G401.6 (cell line): ENCODE measurements at regions not wholly inside any gene's neighbourhood (a gene's known extent, or its start where the extent isn't known, plus 50 kb on each side); places are given as distances from the start of the nearest gene placed in this dataset.

ENCODE experiments used
- FAIRE-seq: peaks from 2 replicates; lab custom pipeline; 2012; peaks lifted over from hg19 to GRCh38; lab: Jason Lieb, UNC

DNA sequence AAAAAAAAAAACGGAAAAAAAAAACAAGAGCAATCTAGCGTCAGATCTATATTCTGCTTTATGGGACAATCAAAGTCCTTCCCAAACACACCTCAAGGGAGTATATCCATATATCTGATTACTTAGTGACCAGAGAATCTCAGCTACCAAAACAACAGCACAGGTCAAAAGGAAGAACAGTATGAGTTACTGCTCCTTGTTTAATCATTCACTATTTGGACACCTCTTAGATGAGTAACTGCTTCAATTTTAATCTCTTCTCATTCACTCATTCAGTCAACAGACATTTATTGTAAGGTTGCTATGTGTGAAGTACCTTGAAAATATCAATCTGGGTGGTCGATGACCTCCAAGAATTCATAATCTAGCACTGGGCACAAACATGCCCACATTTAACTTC lies 193.2 kb downstream of the IRS2 start:
- no peak for FAIRE-seq

DNA sequence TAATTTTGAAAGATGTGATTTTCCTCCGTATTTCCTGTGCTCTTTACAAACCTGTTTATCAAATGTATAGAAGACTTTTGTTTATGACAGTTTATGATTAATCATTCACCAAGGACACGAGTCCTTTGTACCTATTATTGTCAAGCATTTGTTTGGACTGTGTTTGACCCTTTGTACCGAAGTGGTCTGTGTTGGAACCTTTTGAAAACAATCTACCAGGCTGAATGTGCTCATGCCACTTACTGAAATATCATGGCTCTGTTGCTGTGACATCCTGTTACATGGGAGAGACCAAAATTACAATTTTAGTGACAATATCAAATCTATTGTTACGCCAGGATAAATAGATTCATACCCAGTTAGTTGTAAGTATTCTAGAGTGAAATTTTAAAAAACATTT lies 193.6 kb downstream of the IRS2 start:
- no peak for FAIRE-seq

DNA sequence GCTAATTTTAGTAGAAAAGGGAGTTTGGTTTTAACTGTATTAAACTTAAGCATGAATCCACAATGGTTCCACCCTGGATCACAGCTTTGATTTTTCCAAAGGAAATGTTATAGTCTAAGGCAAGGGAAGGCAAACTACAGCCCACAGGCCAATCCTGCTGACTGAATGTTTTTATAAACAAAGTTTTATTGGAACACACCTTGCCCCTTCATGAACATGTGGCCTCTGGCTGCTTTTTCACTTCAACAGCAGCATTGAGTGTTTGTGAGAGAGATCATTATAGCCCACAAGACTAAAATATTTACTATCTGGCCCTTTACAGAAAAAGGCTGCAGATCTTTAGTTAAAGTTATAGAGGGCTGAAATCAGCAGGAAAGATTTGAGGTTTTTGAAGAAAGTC lies 198.7 kb downstream of the IRS2 start:
- FAIRE-seq = no peak

DNA sequence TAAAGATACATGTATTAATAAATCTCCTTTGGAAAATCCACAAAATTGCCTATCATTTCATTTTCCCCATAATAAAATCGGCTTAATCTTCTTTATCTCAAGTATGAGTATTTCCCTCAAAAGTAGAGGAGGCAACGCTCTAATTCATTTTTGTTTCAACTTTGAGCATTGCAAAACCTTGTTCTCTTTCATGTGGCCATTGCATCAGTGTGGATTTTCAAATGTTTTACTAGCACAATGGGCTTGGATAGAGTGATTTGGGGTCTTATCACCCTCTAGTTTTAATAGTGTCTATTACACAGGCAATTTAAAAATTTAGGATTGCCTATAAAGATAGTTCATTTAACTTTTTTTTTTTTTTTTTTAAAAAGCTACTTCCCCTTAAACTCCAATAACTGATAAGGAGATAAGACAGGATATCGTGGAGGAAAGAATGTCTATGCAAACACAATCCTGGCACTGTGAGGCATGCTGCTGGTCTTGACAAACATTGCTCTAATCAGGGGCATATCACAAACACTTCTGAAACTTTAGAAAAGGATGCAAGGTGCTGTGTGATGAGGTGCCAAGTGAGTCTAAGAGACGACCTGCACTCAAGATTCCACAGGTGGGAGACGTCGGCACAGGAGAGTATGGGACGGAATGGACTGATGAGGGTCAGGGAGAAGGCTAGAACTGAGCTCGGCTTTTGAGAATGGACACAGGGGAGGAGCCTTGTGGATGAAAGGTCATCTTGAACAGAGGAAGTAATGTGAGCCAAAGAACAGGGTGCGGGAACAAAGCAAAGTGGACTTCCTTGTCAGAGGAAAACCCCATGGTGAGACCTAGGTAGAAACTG lies 199.7 kb downstream of the IRS2 start:
- no peak for FAIRE-seq

DNA sequence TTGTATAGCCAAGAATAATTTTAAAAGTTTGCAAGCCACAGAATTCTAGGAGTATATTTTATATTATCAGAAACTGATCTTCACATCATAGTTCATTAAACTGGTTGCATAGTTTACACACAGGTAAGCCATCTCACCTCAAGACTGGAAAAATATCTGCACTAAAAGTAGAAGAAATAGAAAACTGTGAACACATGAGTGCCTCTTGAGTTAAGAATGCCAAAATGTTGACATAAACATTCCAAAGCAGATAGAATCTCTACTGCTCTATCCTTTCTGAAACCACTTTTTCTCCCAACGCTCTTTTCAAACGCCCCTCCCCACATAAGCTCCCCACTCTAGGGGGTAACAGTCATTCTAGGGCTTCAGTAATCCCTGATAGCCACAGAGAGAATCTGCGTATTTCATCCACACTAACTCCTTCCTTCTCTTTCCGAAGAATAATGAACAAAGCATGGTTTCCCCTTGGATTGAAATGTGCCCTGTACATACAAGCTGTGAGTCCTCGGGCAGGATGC lies 201.5 kb downstream of the IRS2 start:
- FAIRE-seq = no peak

DNA sequence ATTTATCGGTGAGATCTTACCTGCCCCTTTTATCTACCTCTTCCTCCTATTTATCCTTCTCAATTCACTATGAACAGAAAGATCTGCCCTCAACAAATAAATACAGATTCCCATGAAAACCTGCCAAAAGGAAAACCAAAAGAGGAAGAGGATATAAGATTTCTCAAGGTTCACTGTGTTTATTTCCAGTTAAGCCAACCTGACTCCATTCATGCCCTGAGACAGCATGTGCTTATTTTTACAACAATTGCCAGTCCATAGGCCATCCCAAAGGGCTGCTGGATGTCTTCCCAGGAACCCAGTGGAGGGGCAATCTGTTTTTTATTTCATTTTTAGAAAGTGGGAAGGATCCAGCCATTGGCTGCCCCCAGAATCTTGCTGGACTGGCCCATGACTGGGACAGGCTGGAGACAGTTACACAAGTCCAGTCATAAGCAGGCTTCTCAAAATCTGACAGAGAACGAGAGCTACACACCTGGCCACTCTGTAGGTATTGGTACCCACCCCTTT lies 209.1 kb downstream of the IRS2 start:
- FAIRE-seq = no peak

DNA sequence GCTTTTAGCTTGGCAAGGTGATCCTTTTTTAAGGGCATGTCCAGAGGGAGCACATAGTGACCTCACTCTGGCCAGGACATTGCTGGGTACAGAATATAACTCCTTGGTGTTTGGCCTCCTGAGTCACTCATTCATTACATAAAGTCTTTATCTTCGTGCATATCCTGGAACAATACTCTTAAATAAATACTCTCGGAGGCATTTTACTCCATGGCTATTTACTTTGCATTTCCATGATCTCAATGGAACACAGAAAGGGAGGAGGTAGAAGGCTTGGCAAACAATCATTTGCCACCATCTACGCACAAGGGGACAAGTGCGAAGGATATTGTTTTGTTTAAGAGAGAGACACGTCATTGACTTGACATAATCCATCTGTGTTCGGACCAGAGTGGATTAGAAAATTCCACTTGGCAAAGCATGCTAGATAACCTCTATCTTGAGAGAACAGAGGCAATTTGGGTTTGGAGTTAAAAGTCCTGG lies 210.0 kb downstream of the IRS2 start:
- FAIRE-seq = no peak

DNA sequence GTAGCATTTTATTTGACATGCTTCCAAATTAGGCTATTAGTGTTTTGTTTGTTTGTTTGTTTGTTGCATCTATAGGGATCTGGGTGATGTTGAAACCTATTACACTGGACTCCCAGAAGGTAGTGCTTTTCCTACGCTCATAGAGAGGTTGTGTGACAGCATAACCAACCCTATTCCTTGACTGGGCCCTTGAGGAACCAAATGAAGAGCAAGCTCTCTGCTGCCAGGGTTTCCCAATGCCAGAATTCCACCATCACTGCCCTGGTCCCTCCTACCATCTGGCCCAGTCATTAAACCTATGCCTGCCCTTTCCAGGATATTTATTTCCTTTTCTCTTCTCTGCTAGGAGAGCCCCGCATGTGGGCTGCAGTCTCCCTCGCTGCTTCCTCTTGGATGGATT lies 210.6 kb downstream of the IRS2 start:
- FAIRE-seq = no peak

DNA sequence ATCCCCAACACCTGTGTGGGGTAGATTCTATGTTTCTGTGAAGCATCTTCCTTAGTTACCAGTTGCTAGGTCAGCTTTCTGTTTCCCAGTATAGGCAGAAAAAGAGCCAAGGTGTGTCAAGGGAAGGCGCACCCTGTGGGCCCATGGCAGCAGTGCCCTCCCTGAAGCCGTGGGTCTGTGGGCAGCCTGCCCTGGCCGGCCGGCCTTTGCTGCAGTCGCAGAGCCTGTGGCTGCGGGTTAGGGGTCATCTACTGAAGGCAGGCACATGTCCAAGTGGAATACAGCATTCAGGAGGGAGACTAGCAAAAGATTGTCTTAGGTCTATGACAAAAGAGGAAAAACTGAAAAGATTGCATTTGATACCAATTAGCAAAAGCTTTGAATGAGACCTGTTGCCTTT lies 214.0 kb downstream of the IRS2 start:
- FAIRE-seq = no peak

DNA sequence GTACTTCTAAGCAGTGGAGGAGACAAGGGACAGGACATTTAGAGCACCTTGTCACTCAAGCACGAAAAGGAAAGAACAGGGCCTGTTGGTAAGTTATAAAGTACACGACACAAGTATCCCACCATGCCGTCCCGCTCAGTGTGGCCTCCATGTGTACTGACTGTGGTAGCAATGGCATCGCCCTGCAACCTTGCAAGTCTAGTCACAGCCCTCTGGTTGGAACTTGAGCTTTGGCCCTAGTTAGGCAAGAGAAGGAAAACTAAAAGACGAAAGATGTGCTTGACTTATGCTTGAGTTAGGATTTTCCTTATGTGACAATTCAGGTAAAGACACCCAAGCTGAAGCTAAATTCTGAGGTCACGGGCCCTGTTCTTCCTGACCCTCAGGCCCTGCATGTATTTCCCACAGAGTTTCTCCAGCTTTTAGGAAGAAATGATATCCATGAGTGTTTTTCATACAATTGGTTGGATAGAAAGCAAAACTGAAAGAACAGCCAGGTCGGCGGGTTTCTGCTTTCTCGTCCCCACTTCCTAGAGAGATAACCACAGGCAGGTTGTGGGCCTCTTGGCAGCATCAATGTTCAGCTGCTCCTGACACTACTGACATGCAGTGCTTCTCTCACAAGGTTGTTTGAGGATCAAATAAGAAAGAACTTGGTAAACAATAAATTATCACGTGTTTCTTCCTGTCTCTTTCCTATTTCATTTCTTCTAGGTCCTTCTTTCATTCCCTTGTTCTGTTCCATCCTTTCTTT lies 216.2 kb downstream of the IRS2 start:
- no peak for FAIRE-seq

DNA sequence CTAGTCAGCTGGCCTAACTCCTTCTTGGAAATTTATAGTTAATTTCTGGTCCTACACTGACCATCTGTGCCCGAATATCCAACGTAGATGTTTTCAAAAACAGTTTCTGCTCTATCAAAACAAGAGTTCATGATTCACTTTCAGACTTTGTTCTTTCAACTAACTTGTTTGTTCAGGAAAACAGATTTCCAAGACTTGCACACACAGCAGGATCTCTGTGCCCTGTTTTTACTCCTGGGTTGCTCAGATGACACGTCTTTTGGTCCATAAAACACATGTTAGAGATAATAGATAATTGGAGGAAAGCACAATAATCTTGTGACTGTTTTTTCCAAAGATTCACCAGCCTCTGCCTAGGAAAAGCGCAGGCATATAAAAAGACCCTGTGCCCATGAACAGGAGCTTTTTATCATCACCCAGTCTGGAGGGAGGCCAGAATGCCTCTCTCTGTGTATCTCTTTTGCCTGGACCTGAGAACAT lies 218.0 kb downstream of the IRS2 start:
- FAIRE-seq = no peak

DNA sequence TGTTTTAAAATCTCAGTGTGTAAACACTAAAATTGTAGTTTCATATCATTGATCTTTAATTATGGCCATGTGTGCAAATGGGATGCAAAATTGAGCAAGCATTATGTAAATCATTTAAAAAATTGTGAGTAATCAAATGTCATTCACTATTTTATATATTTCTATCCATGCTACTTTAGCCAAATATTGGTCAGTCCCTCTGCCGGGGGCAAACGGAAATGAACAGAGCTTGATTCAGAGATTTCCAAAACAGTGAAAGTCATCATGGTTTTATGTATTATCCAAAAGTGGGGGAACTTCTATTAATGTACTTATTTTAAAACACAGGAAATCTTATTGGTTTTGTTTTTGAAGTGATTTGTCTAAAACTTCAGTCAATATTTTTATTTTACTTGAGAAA lies 219.1 kb downstream of the IRS2 start:
- FAIRE-seq = no peak

DNA sequence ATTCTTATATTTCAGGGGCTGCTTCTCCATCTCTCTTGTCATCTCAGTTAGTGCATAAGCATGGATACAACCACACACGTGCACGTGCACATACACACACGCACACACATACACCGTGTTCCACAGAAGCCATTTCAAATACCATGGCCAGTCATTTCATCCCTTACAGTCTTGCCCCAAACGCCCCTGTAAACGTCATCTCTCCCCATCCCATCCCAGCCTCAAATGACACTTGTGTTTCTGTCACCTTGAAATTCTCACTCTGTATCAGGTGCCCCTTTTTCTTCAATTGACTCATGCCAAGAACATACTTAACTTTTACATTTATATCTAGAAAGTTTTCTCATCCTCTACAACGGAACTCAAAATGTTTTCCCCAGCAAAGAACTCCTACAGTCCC lies 220.5 kb downstream of the IRS2 start:
- FAIRE-seq = no peak

DNA sequence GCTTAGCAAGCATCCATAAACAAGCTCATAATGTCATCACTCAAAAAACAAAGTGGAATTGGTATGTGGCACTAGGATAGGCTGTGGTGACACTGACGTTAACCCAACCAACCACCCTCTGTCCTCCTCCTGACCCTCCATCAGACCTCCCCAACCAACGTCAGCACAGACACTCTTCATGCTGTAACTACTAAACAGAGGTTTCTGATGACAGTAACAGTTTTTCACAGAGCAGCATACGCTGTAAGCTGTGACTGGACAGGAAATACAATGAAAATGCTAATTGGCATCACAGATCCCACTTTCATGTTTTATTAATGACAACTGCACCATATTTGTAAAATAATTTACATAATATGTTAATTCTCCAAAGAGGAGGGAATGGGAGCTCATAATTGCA lies 238.0 kb downstream of the IRS2 start:
- no peak for FAIRE-seq

DNA sequence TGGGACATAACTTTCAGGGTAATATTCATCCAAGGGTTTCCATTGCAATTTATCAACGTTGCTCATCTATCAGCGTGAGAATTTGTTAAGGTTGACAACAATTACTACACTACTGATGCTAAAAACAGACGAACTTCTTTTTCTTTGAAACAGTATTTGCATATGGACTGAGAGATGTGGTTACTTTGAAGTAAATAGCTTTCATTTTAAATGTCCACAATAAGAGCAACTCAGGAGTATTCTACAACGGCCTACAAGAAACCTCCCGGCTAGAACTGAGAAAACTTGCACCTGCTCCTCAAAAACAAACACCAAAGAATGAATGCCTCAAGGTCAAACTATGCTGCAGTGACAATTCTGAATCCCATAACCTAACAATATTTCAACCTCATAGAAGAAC lies 238.4 kb downstream of the IRS2 start:
- FAIRE-seq = no peak

DNA sequence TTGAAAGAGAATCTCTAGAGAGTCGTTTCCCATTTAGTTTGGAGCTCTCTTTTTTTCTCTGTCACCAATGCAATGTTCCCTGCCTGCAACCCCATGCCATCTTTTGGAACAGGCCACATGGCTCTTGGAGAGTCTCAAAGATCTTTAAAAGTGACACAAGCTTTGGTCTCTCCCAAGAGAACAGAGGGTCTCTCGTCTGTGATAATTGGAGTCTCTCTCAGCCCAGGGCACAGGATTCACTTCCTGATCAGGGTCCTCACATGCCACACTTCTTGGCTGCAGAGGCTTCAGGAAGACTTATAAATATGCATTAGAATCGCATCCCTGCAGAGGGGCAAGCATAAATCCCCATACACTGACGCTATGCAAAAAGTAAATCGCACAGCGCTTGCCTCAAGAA lies 240.5 kb downstream of the IRS2 start:
- no peak for FAIRE-seq

DNA sequence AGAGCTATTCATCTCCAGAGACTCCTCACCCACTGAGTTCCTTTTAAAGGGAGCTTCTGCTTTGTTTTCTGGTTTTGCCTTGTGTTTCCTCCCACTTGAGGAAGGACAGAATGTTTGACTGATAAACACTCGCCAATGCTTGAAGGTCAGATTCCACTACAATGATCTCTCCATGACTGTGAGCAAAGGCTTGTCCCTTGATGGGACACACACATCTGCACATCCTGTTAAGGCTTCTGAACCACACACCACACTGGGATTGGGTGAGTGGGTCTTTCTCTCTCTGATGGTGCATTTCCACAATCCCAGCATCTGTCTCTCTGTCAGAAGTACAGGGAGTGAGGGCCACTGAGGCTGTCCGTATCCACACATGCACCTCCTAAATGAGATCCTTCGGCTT lies 245.3 kb downstream of the IRS2 start:
- no peak for FAIRE-seq

DNA sequence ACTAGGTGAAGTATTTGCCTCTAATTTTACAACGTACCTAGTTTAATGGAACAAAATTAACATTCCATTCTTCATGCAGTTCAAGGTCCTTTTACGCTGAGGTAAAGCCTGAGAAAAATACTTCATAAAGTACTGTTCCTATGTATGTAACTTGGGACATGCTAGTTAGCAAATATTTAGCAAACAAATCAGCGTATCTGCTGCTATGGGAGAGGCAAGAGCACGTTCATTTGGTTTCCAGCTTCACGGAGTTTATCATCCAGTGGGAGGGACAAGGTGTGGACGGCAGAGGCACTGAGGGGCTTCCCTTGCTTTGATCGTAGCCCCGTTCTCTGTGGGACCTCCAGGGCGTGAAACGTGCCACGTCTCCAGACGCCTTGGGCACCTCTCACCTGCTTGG lies 248.8 kb downstream of the IRS2 start:
- no peak for FAIRE-seq

DNA sequence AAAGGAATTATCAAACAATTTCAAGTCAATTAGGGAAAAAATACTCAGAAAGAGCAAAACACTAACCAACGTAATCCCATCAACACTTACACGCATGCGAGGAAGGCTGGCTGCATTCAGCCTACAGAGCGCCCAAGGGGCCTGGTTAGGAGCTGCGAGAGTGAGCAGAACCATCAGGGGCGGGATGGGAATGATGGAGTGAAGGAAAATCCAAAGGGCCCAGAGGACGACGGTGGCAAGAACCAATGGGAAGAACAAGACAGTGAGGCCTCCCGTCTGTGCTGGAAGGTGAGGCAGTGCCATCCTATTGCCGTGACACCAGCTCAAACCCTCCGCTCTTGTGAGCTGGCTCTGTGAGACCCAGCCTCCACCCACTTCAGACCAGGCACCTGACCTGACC lies 253.0 kb downstream of the IRS2 start:
- FAIRE-seq = no peak

DNA sequence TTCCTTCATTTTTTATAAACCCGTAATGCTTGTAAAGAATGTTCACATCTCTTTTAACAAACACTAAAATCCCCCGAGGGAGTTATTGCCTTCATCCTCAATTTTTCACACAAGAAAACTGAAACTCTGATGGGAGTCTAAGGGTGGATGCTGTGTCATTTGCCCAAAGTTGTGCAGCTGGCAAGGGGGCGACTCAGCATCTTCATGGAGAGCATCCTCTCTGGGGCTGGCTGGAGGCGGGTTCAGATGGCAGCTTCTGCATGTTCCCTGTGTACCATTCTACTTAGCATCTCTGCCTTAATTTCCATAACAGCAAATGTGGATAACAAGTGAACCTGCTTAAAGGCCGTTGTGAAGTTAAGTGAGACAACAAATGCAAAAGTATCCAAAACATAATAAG lies 256.4 kb downstream of the IRS2 start:
- FAIRE-seq = no peak

DNA sequence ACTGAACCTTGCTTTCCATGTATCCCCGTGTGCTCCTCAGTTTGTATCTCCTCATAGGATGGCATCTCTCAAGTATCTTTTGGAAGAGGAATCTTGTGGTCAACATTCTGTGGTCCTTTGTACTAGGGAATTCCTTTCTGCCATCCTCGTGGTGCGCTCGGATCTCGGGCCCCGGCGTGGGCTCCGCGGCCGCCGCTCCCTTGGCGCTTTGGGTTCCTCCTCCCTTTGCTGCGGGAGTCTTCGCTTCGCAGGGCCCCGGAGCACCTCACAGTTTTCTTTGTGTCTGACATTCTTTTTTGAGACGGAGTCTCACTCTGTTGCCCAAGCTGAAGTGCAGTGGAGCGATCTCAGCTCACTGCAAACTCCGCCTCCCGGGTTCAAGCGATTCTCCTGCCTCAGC lies 264.7 kb downstream of the IRS2 start:
- no peak for FAIRE-seq

DNA sequence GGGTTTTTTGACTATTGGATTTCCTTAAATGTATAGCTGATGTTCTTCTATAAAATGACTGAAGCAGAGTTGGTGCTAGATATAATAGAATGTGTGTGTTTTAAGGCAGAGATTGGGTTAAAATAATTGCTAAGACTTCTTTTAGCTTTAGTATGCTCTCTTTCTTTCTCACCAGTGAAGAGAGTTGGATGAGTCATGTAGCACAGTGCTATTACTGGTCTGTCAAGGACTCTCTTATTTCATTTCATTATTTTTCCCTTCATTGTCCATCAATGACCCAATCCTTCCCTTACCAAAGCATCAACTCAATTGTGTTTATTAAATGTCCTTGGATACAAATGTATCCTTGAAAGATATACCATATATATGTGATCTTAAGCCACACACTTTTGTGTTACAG lies 268.9 kb downstream of the IRS2 start:
- no peak for FAIRE-seq

DNA sequence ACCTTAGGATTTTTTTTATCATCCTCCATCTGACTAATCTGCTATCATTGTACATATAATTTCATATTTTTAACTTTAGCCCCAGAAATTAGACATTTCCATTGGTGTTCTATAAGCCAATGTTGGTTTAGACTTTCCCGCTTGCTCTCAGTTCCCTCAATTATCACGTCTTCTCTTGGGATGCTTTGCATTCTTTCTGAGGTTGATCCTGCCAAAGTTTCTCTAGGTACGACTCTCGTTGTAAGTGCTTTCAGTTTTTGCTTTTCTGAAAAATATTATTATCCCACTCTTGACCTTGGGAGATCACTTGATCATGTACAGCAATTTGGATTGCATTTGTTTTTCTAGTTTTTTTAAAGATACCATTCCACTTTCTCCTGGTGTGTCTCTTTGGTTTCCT lies 270.2 kb downstream of the IRS2 start:
- FAIRE-seq = no peak
